Gastroesophageal sphincter (tissue), 3 donors: ENCODE measurements at regions not wholly inside any gene's neighbourhood (a gene's known extent, or its start where the extent isn't known, plus 50 kb on each side); places are given as distances from the start of the nearest gene placed in this dataset.

ENCODE experiments used
- CTCF ChIP-seq, 4 experiments: fragments of 200-600 bp in 2 of 4; fragments of 450-650 bp in 2 of 4; sonication (generic) in 1 of 4; IDR thresholded peaks; one replicate each; pipeline ENCODE4 v1.5.1; 2017 to 2019; ENCODE audit warnings: antibody characterized with exemption in 4 of 4, mild to moderate bottlenecking in 2 of 4, moderate library complexity in 2 of 4
- EP300 ChIP-seq: sonication (generic); formaldehyde crosslinking; IDR thresholded peaks from one replicate; pipeline ENCODE4 v1.6.1; 2017; ENCODE audit warnings: antibody characterized with exemption, mild to moderate bottlenecking
- POLR2A ChIP-seq, 2 donors: fragments of 450-650 bp; IDR thresholded peaks; one replicate each; pipeline ENCODE4 v1.6.1; 2017; ENCODE audit warnings: antibody characterized with exemption in 2 of 2, mild to moderate bottlenecking in 2 of 2, moderate library complexity in 1 of 2

DNA sequence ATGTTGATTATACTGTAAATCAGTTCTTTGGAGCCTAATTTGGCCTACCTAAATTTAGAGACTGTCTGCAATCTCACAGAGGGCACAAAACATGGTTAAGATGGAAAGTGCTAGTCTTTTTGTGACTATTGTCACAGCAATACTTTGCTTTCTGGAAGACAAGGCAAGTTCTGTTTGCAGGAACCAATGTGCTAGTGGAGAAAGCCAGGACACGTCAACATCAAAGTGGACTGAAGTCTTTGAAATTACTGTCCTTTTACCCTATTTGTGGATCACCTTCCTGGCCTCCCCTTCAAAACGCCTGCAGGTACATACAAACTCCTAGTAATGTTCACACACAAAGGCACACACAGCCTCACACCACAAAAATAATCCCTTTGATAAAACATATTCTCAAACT lies 248.7 kb downstream of the MAN2A1 start:
- TF ChIP-seq CTCF (IDR thresholded peaks at IDR 0.05) (no peak), POLR2A (IDR thresholded peaks at IDR 0.05) (no peak), EP300 (no peak)
